ENCODE measurements at regions not wholly inside any gene's neighbourhood (a gene's known extent, or its start where the extent isn't known, plus 50 kb on each side); places are given as distances from the start of the nearest gene placed in this dataset.

GRCh38 chr5:16005225-16005624, 174.4 kb downstream of the MARCHF11 start:
- ATAC-seq (no peak), DNase-seq (ENCODE audit: low spot score) (no peak)
- no peaks in the 10 kb centered on the region for H3K27me3 Mint-ChIP-seq (ENCODE audit: low read depth)
- TF ChIP-seq FOXP1 (CRISPR knock-in tag; IDR thresholded peaks at IDR 0.05; ENCODE audit: borderline replicate concordance) (no peak), ZNF232 (CRISPR knock-in tag; IDR thresholded peaks at IDR 0.05) (no peak), PRRX2 (CRISPR knock-in tag; IDR thresholded peaks at IDR 0.05) (no peak), KAT7 (CRISPR knock-in tag; IDR thresholded peaks at IDR 0.05; ENCODE audit: borderline replicate concordance) (no peak), GABPB1 (CRISPR knock-in tag; IDR thresholded peaks at IDR 0.05) (no peak), MXD4 (CRISPR knock-in tag; IDR thresholded peaks at IDR 0.05; ENCODE audit: borderline replicate concordance) (no peak), ZNF423 (CRISPR knock-in tag; IDR thresholded peaks at IDR 0.05) (no peak), ZNF263 (CRISPR knock-in tag; IDR thresholded peaks at IDR 0.05; ENCODE audit: low read depth) (no peak), ZNF317 (CRISPR knock-in tag; IDR thresholded peaks at IDR 0.05; ENCODE audit: borderline replicate concordance, low read depth) (no peak), RORB (CRISPR knock-in tag; IDR thresholded peaks at IDR 0.05) (no peak), ELF4 (CRISPR knock-in tag; IDR thresholded peaks at IDR 0.05; ENCODE audit: low read depth) (no peak), GRHL2 (CRISPR knock-in tag; IDR thresholded peaks at IDR 0.05; ENCODE audit: insufficient replicate concordance, severe bottlenecking) (no peak)
- TF ChIP-seq, protein P1, sequence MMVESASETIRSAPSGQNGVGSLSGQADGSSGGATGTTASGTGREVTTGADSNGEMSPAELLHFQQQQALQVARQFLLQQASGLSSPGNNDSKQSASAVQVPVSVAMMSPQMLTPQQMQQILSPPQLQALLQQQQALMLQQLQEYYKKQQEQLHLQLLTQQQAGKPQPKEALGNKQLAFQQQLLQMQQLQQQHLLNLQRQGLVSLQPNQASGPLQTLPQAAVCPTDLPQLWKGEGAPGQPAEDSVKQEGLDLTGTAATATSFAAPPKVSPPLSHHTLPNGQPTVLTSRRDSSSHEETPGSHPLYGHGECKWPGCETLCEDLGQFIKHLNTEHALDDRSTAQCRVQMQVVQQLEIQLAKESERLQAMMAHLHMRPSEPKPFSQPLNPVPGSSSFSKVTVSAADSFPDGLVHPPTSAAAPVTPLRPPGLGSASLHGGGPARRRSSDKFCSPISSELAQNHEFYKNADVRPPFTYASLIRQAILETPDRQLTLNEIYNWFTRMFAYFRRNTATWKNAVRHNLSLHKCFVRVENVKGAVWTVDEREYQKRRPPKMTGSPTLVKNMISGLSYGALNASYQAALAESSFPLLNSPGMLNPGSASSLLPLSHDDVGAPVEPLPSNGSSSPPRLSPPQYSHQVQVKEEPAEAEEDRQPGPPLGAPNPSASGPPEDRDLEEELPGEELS (CRISPR knock-in tag; IDR thresholded peaks at IDR 0.05), result no peak
- TF ChIP-seq, protein P2, sequence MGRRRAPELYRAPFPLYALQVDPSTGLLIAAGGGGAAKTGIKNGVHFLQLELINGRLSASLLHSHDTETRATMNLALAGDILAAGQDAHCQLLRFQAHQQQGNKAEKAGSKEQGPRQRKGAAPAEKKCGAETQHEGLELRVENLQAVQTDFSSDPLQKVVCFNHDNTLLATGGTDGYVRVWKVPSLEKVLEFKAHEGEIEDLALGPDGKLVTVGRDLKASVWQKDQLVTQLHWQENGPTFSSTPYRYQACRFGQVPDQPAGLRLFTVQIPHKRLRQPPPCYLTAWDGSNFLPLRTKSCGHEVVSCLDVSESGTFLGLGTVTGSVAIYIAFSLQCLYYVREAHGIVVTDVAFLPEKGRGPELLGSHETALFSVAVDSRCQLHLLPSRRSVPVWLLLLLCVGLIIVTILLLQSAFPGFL (CRISPR knock-in tag; IDR thresholded peaks at IDR 0.05; ENCODE audit: borderline replicate concordance), result no peak
- no peaks in the 10 kb centered on the region for H3K4me1 Mint-ChIP-seq
- H3K27ac Mint-ChIP-seq, result no peak overlapping the region
- ChIA-PET CTCF (no interaction called here), POLR2A (no interaction called here)
- peaks cover 18% of the 10 kb centered on the region for H3K36me3 Mint-ChIP-seq
- peaks cover 48% of the 10 kb centered on the region for H3K9me3 Mint-ChIP-seq
- H3K4me3 Mint-ChIP-seq, result no peak overlapping the region

- Mint-ChIP-seq H3K36me3 (no peaks in the 10 kb centered on the region; the same call in 1 of the 2 replicates), H3K9me3 (peaks cover 22% of the 10 kb centered on the region), H3K27ac (no peak overlapping the region), H3K4me1 (no peaks in the 10 kb centered on the region; the same call in 1 of the 2 replicates), H3K4me3 (no peak overlapping the region), H3K27me3 (ENCODE audit: low read depth) (no peaks in the 10 kb centered on the region)
- ATAC-seq, result no peak
- POLR2A ChIA-PET, result no interaction called here
- no peak for DNase-seq (ENCODE audit: low spot score)
- no peak for TF ChIP-seq EMX1 (CRISPR knock-in tag; IDR thresholded peaks at IDR 0.05)
- TF ChIP-seq ETV6 (CRISPR knock-in tag; IDR thresholded peaks at IDR 0.05), result no peak
- TF ChIP-seq NR1H2 (CRISPR knock-in tag; IDR thresholded peaks at IDR 0.05), result no peak
- TF ChIP-seq GTF2I (CRISPR knock-in tag; conservative IDR thresholded peaks at IDR 0.05), result no peak
- TF ChIP-seq, protein P3, sequence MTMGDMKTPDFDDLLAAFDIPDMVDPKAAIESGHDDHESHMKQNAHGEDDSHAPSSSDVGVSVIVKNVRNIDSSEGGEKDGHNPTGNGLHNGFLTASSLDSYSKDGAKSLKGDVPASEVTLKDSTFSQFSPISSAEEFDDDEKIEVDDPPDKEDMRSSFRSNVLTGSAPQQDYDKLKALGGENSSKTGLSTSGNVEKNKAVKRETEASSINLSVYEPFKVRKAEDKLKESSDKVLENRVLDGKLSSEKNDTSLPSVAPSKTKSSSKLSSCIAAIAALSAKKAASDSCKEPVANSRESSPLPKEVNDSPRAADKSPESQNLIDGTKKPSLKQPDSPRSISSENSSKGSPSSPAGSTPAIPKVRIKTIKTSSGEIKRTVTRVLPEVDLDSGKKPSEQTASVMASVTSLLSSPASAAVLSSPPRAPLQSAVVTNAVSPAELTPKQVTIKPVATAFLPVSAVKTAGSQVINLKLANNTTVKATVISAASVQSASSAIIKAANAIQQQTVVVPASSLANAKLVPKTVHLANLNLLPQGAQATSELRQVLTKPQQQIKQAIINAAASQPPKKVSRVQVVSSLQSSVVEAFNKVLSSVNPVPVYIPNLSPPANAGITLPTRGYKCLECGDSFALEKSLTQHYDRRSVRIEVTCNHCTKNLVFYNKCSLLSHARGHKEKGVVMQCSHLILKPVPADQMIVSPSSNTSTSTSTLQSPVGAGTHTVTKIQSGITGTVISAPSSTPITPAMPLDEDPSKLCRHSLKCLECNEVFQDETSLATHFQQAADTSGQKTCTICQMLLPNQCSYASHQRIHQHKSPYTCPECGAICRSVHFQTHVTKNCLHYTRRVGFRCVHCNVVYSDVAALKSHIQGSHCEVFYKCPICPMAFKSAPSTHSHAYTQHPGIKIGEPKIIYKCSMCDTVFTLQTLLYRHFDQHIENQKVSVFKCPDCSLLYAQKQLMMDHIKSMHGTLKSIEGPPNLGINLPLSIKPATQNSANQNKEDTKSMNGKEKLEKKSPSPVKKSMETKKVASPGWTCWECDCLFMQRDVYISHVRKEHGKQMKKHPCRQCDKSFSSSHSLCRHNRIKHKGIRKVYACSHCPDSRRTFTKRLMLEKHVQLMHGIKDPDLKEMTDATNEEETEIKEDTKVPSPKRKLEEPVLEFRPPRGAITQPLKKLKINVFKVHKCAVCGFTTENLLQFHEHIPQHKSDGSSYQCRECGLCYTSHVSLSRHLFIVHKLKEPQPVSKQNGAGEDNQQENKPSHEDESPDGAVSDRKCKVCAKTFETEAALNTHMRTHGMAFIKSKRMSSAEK (CRISPR knock-in tag; IDR thresholded peaks at IDR 0.05; ENCODE audit: borderline replicate concordance), result no peak
- no peak for TF ChIP-seq USF2 (CRISPR knock-in tag; IDR thresholded peaks at IDR 0.05)
- no peak for TF ChIP-seq IRF1 (CRISPR knock-in tag; IDR thresholded peaks at IDR 0.05)
- no peak for TF ChIP-seq FOXK1 (CRISPR knock-in tag; IDR thresholded peaks at IDR 0.05)
- TF ChIP-seq TEAD4 (CRISPR knock-in tag; IDR thresholded peaks at IDR 0.05), result no peak
- CTCF ChIA-PET, result no interaction called here
These were observed 179.5 kb downstream of the MARCHF11 start for GRCh38 chr5:16000056-16000455.

Measured in WTC11 (cell line).